Breast epithelium (tissue), 3 donors: ENCODE measurements at regions not wholly inside any gene's neighbourhood (a gene's known extent, or its start where the extent isn't known, plus 50 kb on each side); places are given as distances from the start of the nearest gene placed in this dataset.

Source experiments
- POLR2A ChIP-seq: fragments of 450-650 bp; IDR thresholded peaks from one replicate; pipeline ENCODE4 v1.6.1; 2016; ENCODE audit warnings: antibody characterized with exemption, mild to moderate bottlenecking, moderate library complexity
- POLR2AphosphoS5 ChIP-seq, 3 donors: sonication (generic); formaldehyde crosslinking; IDR thresholded peaks; one replicate each; pipeline ENCODE4 v1.6.1; 2017; ENCODE audit warnings: antibody characterized with exemption in 3 of 3
- TF ChIP-seq, protein P1 (sequence below), 3 donors: fragments of 450-650 bp; IDR thresholded peaks; one replicate each; pipeline ENCODE4 v1.5.1; 2016 to 2017; ENCODE audit warnings: antibody characterized with exemption in 3 of 3, mild to moderate bottlenecking in 3 of 3, moderate library complexity in 3 of 3

DNA sequence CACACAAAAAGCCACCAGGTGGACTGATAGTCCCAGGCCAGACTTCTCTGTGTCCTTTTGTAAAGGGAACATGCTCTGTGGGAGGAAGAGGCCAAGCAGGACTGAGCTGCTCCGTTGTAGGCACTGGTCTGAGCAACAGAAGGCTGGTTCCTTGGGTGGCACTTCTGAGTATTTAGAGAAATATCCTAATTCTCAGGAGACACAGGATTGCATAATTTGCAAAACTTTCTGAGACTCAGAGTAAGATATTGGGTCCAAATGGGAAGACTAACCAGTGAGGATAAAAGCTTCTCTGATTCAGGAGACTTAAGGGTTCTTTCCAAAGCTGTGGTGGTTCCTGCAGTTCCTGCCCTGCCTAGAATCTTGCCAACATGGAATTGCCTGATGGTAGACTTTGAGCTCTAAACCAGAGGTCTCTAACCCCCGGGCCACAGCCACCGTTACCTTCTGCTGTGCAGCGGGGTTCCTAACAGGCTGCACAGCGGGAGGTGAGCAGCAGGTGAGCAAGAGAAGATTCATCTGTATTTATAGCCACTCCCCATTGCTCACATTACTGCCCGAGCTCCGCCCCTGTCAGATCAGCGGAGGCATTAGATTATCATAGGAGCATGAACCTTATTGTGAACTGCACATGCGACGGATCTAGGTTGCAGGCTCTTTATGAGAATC lies 107.0 kb downstream of the OLIG3 start:
- TF ChIP-seq, protein P1, sequence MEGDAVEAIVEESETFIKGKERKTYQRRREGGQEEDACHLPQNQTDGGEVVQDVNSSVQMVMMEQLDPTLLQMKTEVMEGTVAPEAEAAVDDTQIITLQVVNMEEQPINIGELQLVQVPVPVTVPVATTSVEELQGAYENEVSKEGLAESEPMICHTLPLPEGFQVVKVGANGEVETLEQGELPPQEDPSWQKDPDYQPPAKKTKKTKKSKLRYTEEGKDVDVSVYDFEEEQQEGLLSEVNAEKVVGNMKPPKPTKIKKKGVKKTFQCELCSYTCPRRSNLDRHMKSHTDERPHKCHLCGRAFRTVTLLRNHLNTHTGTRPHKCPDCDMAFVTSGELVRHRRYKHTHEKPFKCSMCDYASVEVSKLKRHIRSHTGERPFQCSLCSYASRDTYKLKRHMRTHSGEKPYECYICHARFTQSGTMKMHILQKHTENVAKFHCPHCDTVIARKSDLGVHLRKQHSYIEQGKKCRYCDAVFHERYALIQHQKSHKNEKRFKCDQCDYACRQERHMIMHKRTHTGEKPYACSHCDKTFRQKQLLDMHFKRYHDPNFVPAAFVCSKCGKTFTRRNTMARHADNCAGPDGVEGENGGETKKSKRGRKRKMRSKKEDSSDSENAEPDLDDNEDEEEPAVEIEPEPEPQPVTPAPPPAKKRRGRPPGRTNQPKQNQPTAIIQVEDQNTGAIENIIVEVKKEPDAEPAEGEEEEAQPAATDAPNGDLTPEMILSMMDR (IDR thresholded peaks at IDR 0.05): no peak
- no peak for TF ChIP-seq POLR2A
- no peak for TF ChIP-seq POLR2AphosphoS5 (IDR thresholded peaks at IDR 0.05)
